Activated CD4-positive, alpha-beta T cell treated with anti-CD3 and anti-CD28 coated beads for 4 hours (primary cell): ENCODE measurements at regions not wholly inside any gene's neighbourhood (a gene's known extent, or its start where the extent isn't known, plus 50 kb on each side); places are given as distances from the start of the nearest gene placed in this dataset.
"Not testable (repeated sequence)": the region's sequence is repeated elsewhere in the genome, so short reads cannot be mapped to it uniquely, and the experiment has no call there.

Experiments
- DNase-seq, 2 donors: peaks; one replicate each; pipeline ENCODE4 v3.0.0-alpha.2; 2020

GRCh38 chr3:156050918-156051317, 69.5 kb upstream of the KCNAB1 start:
- no peak for DNase-seq

GRCh38 chr3:156051651-156052050, 68.7 kb upstream of the KCNAB1 start:
- DNase-seq = no peak

- DNase-seq = no peak
Measured at GRCh38 chr3:156052115-156052514, 68.3 kb upstream of the KCNAB1 start.

- no peak for DNase-seq
Measured at GRCh38 chr3:156059950-156060501, 60.4 kb upstream of the KCNAB1 start.

- not testable (repeated sequence) for DNase-seq
Measured at GRCh38 chr3:156068151-156068550, 52.2 kb upstream of the KCNAB1 start.

GRCh38 chr3:156070028-156070427, 50.4 kb upstream of the KCNAB1 start:
- no peak for DNase-seq
